Epithelial cell of proximal tubule (primary cell): ENCODE measurements at regions not wholly inside any gene's neighbourhood (a gene's known extent, or its start where the extent isn't known, plus 50 kb on each side); places are given as distances from the start of the nearest gene placed in this dataset.

Experiments
- DNase-seq: peaks from one replicate; pipeline ENCODE4 v3.0.0-alpha.2; 2011; ENCODE audit warnings: low read depth
- H3K4me3 ChIP-seq: 2 replicates; pipeline ENCODE4 v1.5.1; 2011; ENCODE audit warnings: low read depth, mild to moderate bottlenecking, low read length
- TF ChIP-seq, protein P1 (sequence below): conservative IDR thresholded peaks from 2 replicates; pipeline ENCODE4 v1.5.1; 2012; ENCODE audit warnings: low read depth, mild to moderate bottlenecking, low read length

- H3K4me3 ChIP-seq = no peak overlapping the region
- TF ChIP-seq, protein P1, sequence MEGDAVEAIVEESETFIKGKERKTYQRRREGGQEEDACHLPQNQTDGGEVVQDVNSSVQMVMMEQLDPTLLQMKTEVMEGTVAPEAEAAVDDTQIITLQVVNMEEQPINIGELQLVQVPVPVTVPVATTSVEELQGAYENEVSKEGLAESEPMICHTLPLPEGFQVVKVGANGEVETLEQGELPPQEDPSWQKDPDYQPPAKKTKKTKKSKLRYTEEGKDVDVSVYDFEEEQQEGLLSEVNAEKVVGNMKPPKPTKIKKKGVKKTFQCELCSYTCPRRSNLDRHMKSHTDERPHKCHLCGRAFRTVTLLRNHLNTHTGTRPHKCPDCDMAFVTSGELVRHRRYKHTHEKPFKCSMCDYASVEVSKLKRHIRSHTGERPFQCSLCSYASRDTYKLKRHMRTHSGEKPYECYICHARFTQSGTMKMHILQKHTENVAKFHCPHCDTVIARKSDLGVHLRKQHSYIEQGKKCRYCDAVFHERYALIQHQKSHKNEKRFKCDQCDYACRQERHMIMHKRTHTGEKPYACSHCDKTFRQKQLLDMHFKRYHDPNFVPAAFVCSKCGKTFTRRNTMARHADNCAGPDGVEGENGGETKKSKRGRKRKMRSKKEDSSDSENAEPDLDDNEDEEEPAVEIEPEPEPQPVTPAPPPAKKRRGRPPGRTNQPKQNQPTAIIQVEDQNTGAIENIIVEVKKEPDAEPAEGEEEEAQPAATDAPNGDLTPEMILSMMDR = no peak
- no peak for DNase-seq
These were observed 64.1 kb upstream of the TMEM108 start for GRCh38 chr3:132974097-132974496.

- TF ChIP-seq, protein P1 = no peak
- H3K4me3 ChIP-seq = no peak overlapping the region
- no peak for DNase-seq
These were observed 64.8 kb upstream of the TMEM108 start for GRCh38 chr3:132973441-132973840.

DNA sequence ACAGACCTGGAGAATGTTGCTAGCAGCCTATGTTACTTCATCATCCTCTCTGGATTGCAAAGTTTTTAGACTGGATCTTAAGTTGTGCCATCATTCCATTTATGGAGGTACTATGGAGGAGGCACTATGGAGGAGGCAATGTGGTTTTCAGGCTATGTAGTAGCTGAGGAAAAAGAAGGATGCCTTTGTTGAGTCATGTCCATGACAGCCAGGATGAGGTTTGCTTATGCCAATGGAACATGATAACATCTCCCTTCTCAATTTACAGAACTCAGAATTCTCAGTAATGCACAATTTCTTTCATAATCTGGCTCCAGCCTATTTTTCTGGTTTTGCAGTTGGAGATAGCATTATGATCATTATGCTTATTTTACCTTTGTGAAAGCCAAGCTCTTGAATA is 65.9 kb upstream of the TMEM108 start:
- no peak for DNase-seq
- H3K4me3 ChIP-seq = no peak overlapping the region
- TF ChIP-seq, protein P1 = no peak

- no peak overlapping the region for H3K4me3 ChIP-seq
- TF ChIP-seq, protein P1 = no peak
- DNase-seq = no peak
These were observed 71.8 kb upstream of the TMEM108 start for GRCh38 chr3:132966374-132966773.

- TF ChIP-seq, protein P1 = no peak
- DNase-seq = no peak
- no peak overlapping the region for H3K4me3 ChIP-seq
These were observed 73.9 kb upstream of the TMEM108 start for GRCh38 chr3:132964266-132964665.

DNA sequence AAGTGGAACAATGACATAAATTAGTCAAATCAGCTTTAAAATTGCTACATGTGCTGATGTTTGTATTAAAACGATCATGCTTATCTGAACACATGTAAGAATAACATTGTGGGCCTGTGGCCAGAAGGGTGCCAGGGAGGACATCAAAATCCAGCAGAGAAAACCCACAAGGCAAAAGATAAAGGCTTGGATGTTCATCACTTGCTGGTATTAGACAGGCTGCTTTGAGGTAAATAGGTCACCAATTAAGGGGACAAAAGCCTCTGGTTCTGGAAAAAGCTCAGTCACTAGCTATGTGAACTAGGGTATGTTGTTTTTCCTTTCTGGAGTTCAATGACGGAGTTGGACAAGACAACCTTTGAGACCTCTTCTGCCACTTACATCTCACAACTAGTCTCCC is 74.4 kb upstream of the TMEM108 start:
- no peak for DNase-seq
- TF ChIP-seq, protein P1 = no peak
- no peak overlapping the region for H3K4me3 ChIP-seq

- no peak overlapping the region for H3K4me3 ChIP-seq
- DNase-seq = no peak
- TF ChIP-seq, protein P1 = no peak
These were observed 76.2 kb upstream of the TMEM108 start for GRCh38 chr3:132961991-132962390.
